HL-60 (cell line): ENCODE measurements at regions not wholly inside any gene's neighbourhood (a gene's known extent, or its start where the extent isn't known, plus 50 kb on each side); places are given as distances from the start of the nearest gene placed in this dataset.

Source experiments
- DNase-seq, 2 experiments: peaks; one replicate each; pipeline ENCODE4 v3.0.0-alpha.2; 2010 to 2020; ENCODE audit warnings: low read depth in 1 of 2, low spot score in 1 of 2
- H3K27ac ChIP-seq: fragments of 250-450 bp; sonication (Bioruptor Pico); replicated peaks from 2 replicates; pipeline ENCODE4 v1.5.1; 2020; ENCODE audit warnings: mild to moderate bottlenecking, moderate library complexity
- H3K27me3 ChIP-seq: fragments of 250-450 bp; sonication (Bioruptor Pico); 2 replicates; pipeline ENCODE4 v1.5.1; 2021; ENCODE audit warnings: mild to moderate bottlenecking, moderate library complexity; ENCODE audit not compliant: insufficient read depth, poor library complexity, severe bottlenecking
- H3K4me3 ChIP-seq: replicated peaks from 2 replicates; pipeline ENCODE4 v1.5.1; 2011; ENCODE audit warnings: mild to moderate bottlenecking, control low read depth, low read length; ENCODE audit not compliant: insufficient read depth
- CTCF ChIP-seq: IDR thresholded peaks from one replicate; pipeline ENCODE4 v1.5.1; 2011; ENCODE audit warnings: low read length, control low read depth, inconsistent platforms; ENCODE audit not compliant: insufficient read depth
- GABPA ChIP-seq: IDR thresholded peaks from 2 replicates; pipeline ENCODE4 v1.6.1; 2012; ENCODE audit warnings: low read depth
- POLR2AphosphoS5 ChIP-seq: IDR thresholded peaks from 2 replicates; pipeline ENCODE4 v1.6.1; 2012; ENCODE audit warnings: low read depth
- REST ChIP-seq: IDR thresholded peaks from 2 replicates; pipeline ENCODE4 v1.6.1; 2012; ENCODE audit warnings: low read depth; ENCODE audit not compliant: insufficient replicate concordance
- SPI1 ChIP-seq: IDR thresholded peaks from 2 replicates; pipeline ENCODE4 v1.6.1; 2012; ENCODE audit warnings: low read depth, mild to moderate bottlenecking, borderline replicate concordance

- Histone ChIP-seq H3K4me3 (no peak overlapping the region), H3K27me3 (no peaks in the 10 kb centered on the region), H3K27ac (no peak overlapping the region)
- no peak for TF ChIP-seq CTCF
- no peak for TF ChIP-seq REST
- no peak for TF ChIP-seq SPI1
- TF ChIP-seq POLR2AphosphoS5: no peak
- TF ChIP-seq GABPA: no peak
- DNase-seq: no peak
Measured at GRCh38 chr4:73929278-73929677, 52.5 kb downstream of the PF4 start.

GRCh38 chr4:73923631-73923937 is 54.4 kb downstream of the CXCL1 start:
- DNase-seq: no peak
- H3K4me3 ChIP-seq: no peak overlapping the region
- H3K27me3 ChIP-seq: no peaks in the 10 kb centered on the region
- H3K27ac ChIP-seq: no peak overlapping the region
- TF ChIP-seq CTCF (no peak), GABPA (no peak), POLR2AphosphoS5 (no peak), SPI1 (no peak), REST (no peak)

- Histone ChIP-seq H3K27ac (0 out of 2 replicates have a peak overlapping the region, but pooled peaks have one; percentile 0), H3K27me3 (no peaks in the 10 kb centered on the region), H3K4me3 (no peak overlapping the region)
- TF ChIP-seq SPI1: no peak
- no peak for TF ChIP-seq REST
- TF ChIP-seq GABPA: no peak
- no peak for TF ChIP-seq POLR2AphosphoS5
- no peak for TF ChIP-seq CTCF
- peak in 1 of 2 experiments; percentile 24 for DNase-seq
Measured at GRCh38 chr4:73922766-73923630, 53.8 kb downstream of the CXCL1 start.
